ENCODE measurements at regions not wholly inside any gene's neighbourhood (a gene's known extent, or its start where the extent isn't known, plus 50 kb on each side); places are given as distances from the start of the nearest gene placed in this dataset.
A peak's percentile ranks its signal among the peaks of the same experiment; 100 is the strongest.

GRCh38 chr20:41693136-41693979, 75.2 kb upstream of the CHD6 start (continued):
- no peak; the same call in 1 of the 2 replicates for TF ChIP-seq E2F5 (CRISPR knock-in tag; conservative IDR thresholded peaks at IDR 0.05)
- TF ChIP-seq ZBTB21 (CRISPR knock-in tag; IDR thresholded peaks at IDR 0.05), result peak; percentile 80
- 0 out of 2 replicates have a peak, but pooled peaks have one; percentile 68 for TF ChIP-seq GTF3A (CRISPR knock-in tag; conservative IDR thresholded peaks at IDR 0.05)
- TF ChIP-seq NFKB2 (CRISPR knock-in tag; IDR thresholded peaks at IDR 0.05; ENCODE audit: borderline replicate concordance), result peak; percentile 38; the same call in 1 of the 2 replicates
- peak; percentile 97 for TF ChIP-seq CCAR2 (optimal IDR thresholded peaks at IDR 0.05; ENCODE audit: low read depth, low read length)
- TF ChIP-seq ZMYM3 (CRISPR knock-in tag; IDR thresholded peaks at IDR 0.05), result peak; percentile 95
- TF ChIP-seq ZNF20 (CRISPR knock-in tag; IDR thresholded peaks at IDR 0.05), result no peak
- no peak for TF ChIP-seq DZIP1 (CRISPR knock-in tag; IDR thresholded peaks at IDR 0.05)
- peak; percentile 97 for TF ChIP-seq ZNF792 (CRISPR knock-in tag; IDR thresholded peaks at IDR 0.05)
- TF ChIP-seq ZNF142 (CRISPR knock-in tag; IDR thresholded peaks at IDR 0.05), result peak; percentile 93
- TF ChIP-seq, protein P1, sequence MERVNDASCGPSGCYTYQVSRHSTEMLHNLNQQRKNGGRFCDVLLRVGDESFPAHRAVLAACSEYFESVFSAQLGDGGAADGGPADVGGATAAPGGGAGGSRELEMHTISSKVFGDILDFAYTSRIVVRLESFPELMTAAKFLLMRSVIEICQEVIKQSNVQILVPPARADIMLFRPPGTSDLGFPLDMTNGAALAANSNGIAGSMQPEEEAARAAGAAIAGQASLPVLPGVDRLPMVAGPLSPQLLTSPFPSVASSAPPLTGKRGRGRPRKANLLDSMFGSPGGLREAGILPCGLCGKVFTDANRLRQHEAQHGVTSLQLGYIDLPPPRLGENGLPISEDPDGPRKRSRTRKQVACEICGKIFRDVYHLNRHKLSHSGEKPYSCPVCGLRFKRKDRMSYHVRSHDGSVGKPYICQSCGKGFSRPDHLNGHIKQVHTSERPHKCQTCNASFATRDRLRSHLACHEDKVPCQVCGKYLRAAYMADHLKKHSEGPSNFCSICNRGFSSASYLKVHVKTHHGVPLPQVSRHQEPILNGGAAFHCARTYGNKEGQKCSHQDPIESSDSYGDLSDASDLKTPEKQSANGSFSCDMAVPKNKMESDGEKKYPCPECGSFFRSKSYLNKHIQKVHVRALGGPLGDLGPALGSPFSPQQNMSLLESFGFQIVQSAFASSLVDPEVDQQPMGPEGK (CRISPR knock-in tag; IDR thresholded peaks at IDR 0.05), result peak; percentile 82
- peak; percentile 86 to 91 for TF ChIP-seq POLR2A (IDR thresholded peaks at IDR 0.05; ENCODE audit: insufficient read depth in 1 of 2, low read depth in 2 of 2, low read length in 2 of 2)
- peak; percentile 37 for TF ChIP-seq STAG1 (CRISPR knock-in tag; IDR thresholded peaks at IDR 0.05)
- TF ChIP-seq ZNF549 (CRISPR knock-in tag; IDR thresholded peaks at IDR 0.05), result peak; percentile 39; the same call in 1 of the 2 replicates
- peak; percentile 43; the same call in 1 of the 2 replicates for TF ChIP-seq E2F1 (CRISPR knock-in tag; IDR thresholded peaks at IDR 0.05)
- TF ChIP-seq ZNF17 (CRISPR knock-in tag; IDR thresholded peaks at IDR 0.05), result no peak
- TF ChIP-seq POLR2AphosphoS5 (IDR thresholded peaks at IDR 0.05; ENCODE audit: low read depth, low read length), result peak; percentile 92
